SK-N-MC (cell line): ENCODE measurements at regions not wholly inside any gene's neighbourhood (a gene's known extent, or its start where the extent isn't known, plus 50 kb on each side); places are given as distances from the start of the nearest gene placed in this dataset.

Experiments
- DNase-seq: peaks from one replicate; pipeline ENCODE4 v3.0.0-alpha.2; 2011; ENCODE audit warnings: low read depth, low spot score
- H3K27ac ChIP-seq: fragments of 200-600 bp; sonication (generic); 2 replicates; pipeline ENCODE4 v1.5.1; 2016; ENCODE audit warnings: mixed run types
- H3K36me3 ChIP-seq: fragments of 200-600 bp; sonication (generic); 2 replicates; pipeline ENCODE4 v1.6.1; 2017; ENCODE audit warnings: antibody characterized with exemption, low read length, mixed read lengths; ENCODE audit not compliant: insufficient read depth
- H3K4me3 ChIP-seq: fragments of 200-600 bp; sonication (generic); 2 replicates; pipeline ENCODE4 v1.5.1; 2016
- H3K9ac ChIP-seq: fragments of 200-600 bp; sonication (generic); 2 replicates; pipeline ENCODE4 v1.8.0; 2017; ENCODE audit warnings: mixed run types, mixed read lengths; ENCODE audit not compliant: insufficient read length
- H3K9me3 ChIP-seq: fragments of 200-600 bp; sonication (generic); 2 replicates; pipeline ENCODE4 v1.6.1; 2017; ENCODE audit warnings: low read depth, mild to moderate bottlenecking, antibody characterized with exemption, low read length, moderate library complexity, mixed read lengths
- EZH2 ChIP-seq: fragments of 200-600 bp; sonication (generic); IDR thresholded peaks from one replicate; pipeline ENCODE4 v1.6.1; 2017; ENCODE audit warnings: antibody characterized with exemption
- FOXP2 ChIP-seq: optimal IDR thresholded peaks from 2 replicates; pipeline ENCODE3; 2011; ENCODE audit warnings: mild to moderate bottlenecking, moderate library complexity; ENCODE audit not compliant: insufficient read depth; ENCODE audit errors: extremely low read length, control extremely low read depth
- POLR2AphosphoS5 ChIP-seq: IDR thresholded peaks from 2 replicates; pipeline ENCODE4 v1.6.1; 2012; ENCODE audit warnings: mild to moderate bottlenecking, low read depth, low read length, borderline replicate concordance

DNA sequence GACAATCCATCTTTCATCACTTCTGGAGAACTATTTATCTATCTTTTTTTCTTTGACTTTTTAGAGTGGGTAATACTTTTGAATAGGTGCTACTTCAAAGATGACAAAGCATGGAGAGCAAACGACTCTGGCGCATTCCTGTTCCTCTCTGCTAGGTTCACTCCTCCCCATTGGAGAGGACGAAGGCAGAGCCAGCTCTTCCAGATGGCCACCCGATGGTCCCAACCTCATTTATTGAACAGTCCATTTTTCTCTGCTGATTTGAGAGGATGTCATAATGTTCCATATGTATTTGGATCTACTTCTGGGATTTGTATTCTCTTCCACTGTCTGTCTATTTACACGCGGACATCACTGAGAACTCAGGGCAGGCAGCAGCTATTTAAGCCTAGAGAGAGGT, 284.3 kb upstream of the CXCR4 start:
- no peak for DNase-seq
- TF ChIP-seq FOXP2 (no peak), EZH2 (no peak), POLR2AphosphoS5 (no peak)
- no peak overlapping the region for H3K9ac ChIP-seq
- no peaks in the 10 kb centered on the region for H3K9me3 ChIP-seq
- no peak overlapping the region for H3K4me3 ChIP-seq
- H3K36me3 ChIP-seq, result no peaks in the 10 kb centered on the region
- H3K27ac ChIP-seq, result no peak overlapping the region

- no peak for DNase-seq
- no peak overlapping the region for H3K9ac ChIP-seq
- H3K36me3 ChIP-seq, result no peaks in the 10 kb centered on the region
- no peak overlapping the region for H3K4me3 ChIP-seq
- no peak overlapping the region for H3K27ac ChIP-seq
- TF ChIP-seq FOXP2 (no peak), POLR2AphosphoS5 (no peak), EZH2 (no peak)
- H3K9me3 ChIP-seq, result no peaks in the 10 kb centered on the region
Observed at GRCh38 chr2:136399667-136400289, 281.8 kb upstream of the CXCR4 start.

- DNase-seq, result no peak
- H3K27ac ChIP-seq, result no peak overlapping the region
- no peaks in the 10 kb centered on the region for H3K36me3 ChIP-seq
- no peaks in the 10 kb centered on the region for H3K9me3 ChIP-seq
- no peak overlapping the region for H3K9ac ChIP-seq
- TF ChIP-seq POLR2AphosphoS5 (no peak), EZH2 (no peak), FOXP2 (no peak)
- no peak overlapping the region for H3K4me3 ChIP-seq
Observed at GRCh38 chr2:136395582-136395981, 277.6 kb upstream of the CXCR4 start.

GRCh38 chr2:136394136-136395060, 276.4 kb upstream of the CXCR4 start:
- no peak overlapping the region for H3K4me3 ChIP-seq
- no peak overlapping the region for H3K27ac ChIP-seq
- H3K36me3 ChIP-seq, result no peaks in the 10 kb centered on the region
- H3K9me3 ChIP-seq, result no peaks in the 10 kb centered on the region
- no peak for DNase-seq
- TF ChIP-seq EZH2 (no peak), POLR2AphosphoS5 (no peak), FOXP2 (no peak)
- H3K9ac ChIP-seq, result no peak overlapping the region

- TF ChIP-seq POLR2AphosphoS5 (no peak), EZH2 (no peak), FOXP2 (no peak)
- Histone ChIP-seq H3K36me3 (no peaks in the 10 kb centered on the region), H3K9me3 (no peaks in the 10 kb centered on the region), H3K27ac (no peak overlapping the region), H3K4me3 (no peak overlapping the region), H3K9ac (no peak overlapping the region)
- DNase-seq, result no peak
Observed at GRCh38 chr2:136393514-136393913, 275.6 kb upstream of the CXCR4 start.

DNA sequence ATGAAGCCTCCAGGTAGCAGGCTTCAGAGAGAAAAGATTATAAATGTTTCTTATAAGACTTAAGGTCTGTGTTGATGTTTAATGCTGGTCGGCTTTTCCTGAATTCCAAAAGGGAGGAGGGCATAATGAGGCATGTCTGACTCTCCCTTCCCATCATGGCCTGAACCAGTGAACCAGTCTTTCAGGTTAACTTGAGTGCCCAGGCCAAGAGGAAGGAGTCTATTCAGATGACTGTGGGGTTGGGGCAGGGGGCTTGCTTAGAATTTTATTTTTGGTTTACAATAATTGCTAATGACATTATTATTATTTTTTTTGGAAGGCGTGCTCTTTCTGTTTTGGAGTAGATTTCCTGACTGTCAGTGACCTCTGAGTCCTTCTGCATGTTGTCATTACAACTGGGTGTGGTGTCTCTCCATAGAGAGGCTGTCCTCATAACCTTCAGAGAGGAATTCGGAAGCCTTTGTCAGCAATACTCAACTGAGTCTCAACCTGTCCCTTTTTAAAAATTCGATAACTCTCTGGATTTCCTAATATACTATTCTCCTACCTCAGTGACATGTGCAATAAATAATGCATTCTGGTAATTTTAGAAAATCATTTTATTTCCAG, 275.1 kb upstream of the CXCR4 start:
- no peak overlapping the region for H3K9ac ChIP-seq
- H3K27ac ChIP-seq, result no peak overlapping the region
- TF ChIP-seq POLR2AphosphoS5 (no peak), FOXP2 (no peak), EZH2 (no peak)
- no peaks in the 10 kb centered on the region for H3K9me3 ChIP-seq
- DNase-seq, result no peak
- no peaks in the 10 kb centered on the region for H3K36me3 ChIP-seq
- H3K4me3 ChIP-seq, result no peak overlapping the region

- Histone ChIP-seq H3K9me3 (no peaks in the 10 kb centered on the region), H3K36me3 (no peaks in the 10 kb centered on the region), H3K4me3 (no peak overlapping the region), H3K27ac (no peak overlapping the region), H3K9ac (no peak overlapping the region)
- no peak for DNase-seq
- TF ChIP-seq EZH2 (no peak), FOXP2 (no peak), POLR2AphosphoS5 (no peak)
Observed at GRCh38 chr2:136389809-136390208, 271.9 kb upstream of the CXCR4 start.

GRCh38 chr2:136386046-136386445, 268.1 kb upstream of the CXCR4 start:
- Histone ChIP-seq H3K27ac (no peak overlapping the region), H3K4me3 (no peak overlapping the region)

More at GRCh38 chr2:136386046-136386445, 268.1 kb upstream of the CXCR4 start:
- no peak for DNase-seq
- H3K9me3 ChIP-seq, result no peaks in the 10 kb centered on the region
- TF ChIP-seq EZH2 (no peak), FOXP2 (no peak), POLR2AphosphoS5 (no peak)
- no peaks in the 10 kb centered on the region for H3K36me3 ChIP-seq
- H3K9ac ChIP-seq, result no peak overlapping the region
